ENCODE measurements at regions not wholly inside any gene's neighbourhood (a gene's known extent, or its start where the extent isn't known, plus 50 kb on each side); places are given as distances from the start of the nearest gene placed in this dataset.

- TF ChIP-seq CTCF (conservative IDR thresholded peaks at IDR 0.05; ENCODE audit: low read depth, low read length) = no peak
- TF ChIP-seq EZH2phosphoT487 (IDR thresholded peaks at IDR 0.05; ENCODE audit: borderline replicate concordance, low read length) = no peak
- TF ChIP-seq EZH2 (IDR thresholded peaks at IDR 0.05; ENCODE audit: low read length, unreplicated experiment) = no peak
Measured at GRCh38 chr6:74458536-74458935, 747.3 kb downstream of the COL12A1 start.
